ENCODE measurements at regions not wholly inside any gene's neighbourhood (a gene's known extent, or its start where the extent isn't known, plus 50 kb on each side); places are given as distances from the start of the nearest gene placed in this dataset.

- intact Hi-C loops (cut with micrococcal nuclease) = no loop called here
- CTCF ChIA-PET = interaction anchor here (1.2 kb wide), 1 partner anchor 16 kb away, joined by 7 read pairs; no protein-coding TSS in a partner anchor
- Histone ChIP-seq H3K4me3 (ENCODE audit: control extremely low read depth in 1 of 5, extremely low read depth in 1 of 5, insufficient read depth in 1 of 5, low read depth in 2 of 5, low read length in 4 of 5) (no peak overlapping the region), H3K4me1 (ENCODE audit: control insufficient read depth in 2 of 2, insufficient read depth in 2 of 2, low read length in 2 of 2) (peaks cover 0 to 3% of the 10 kb centered on the region in 2 donors), H3K9me3 (ENCODE audit: control extremely low read depth in 1 of 3, control insufficient read depth in 2 of 3, insufficient read depth in 1 of 3, low read length in 2 of 3) (peaks cover 0 to 2% (median 0%) of the 10 kb centered on the region in 3 donors), H4K20me1 (ENCODE audit: control insufficient read depth, insufficient read depth, low read length, poor library complexity, severe bottlenecking) (no peaks in the 10 kb centered on the region), H3K36me3 (replicated peaks in 1 of 2; ENCODE audit: control extremely low read depth in 1 of 2, control insufficient read depth in 1 of 2, extremely low read depth in 1 of 2, insufficient read depth in 2 of 2, low read length in 1 of 2) (no peaks in the 10 kb centered on the region), H2AFZ (ENCODE audit: insufficient read depth, low read depth, low read length, poor library complexity, severe bottlenecking) (no peak overlapping the region), H3K9ac (ENCODE audit: low read length) (no peak overlapping the region), H3K27ac (ENCODE audit: low read length in 2 of 2) (no peak overlapping the region), H3K27me3 (replicated peaks in 1 of 4; ENCODE audit: control extremely low read depth in 1 of 4, control insufficient read depth in 3 of 4, insufficient read depth in 4 of 4, low read length in 3 of 4) (no peaks in the 10 kb centered on the region), H3K79me2 (ENCODE audit: control insufficient read depth, insufficient read depth, low read length) (no peaks in the 10 kb centered on the region), H3K4me2 (replicated peaks; ENCODE audit: low read depth, low read length, poor library complexity, severe bottlenecking) (no peak overlapping the region)
- POLR2A ChIA-PET = no interaction called here
- H3K4me3 Mint-ChIP-seq = no peak overlapping the region
- TF ChIP-seq CTCF (IDR thresholded peaks at IDR 0.05) = no peak
- no peak for TF ChIP-seq EZH2 (IDR thresholded peaks at IDR 0.05; ENCODE audit: borderline replicate concordance, insufficient read depth, low read depth, low read length, poor library complexity, severe bottlenecking)
- H3K9me3 Mint-ChIP-seq (ENCODE audit: insufficient read depth) = no peaks in the 10 kb centered on the region
- DNase-seq = no peak
- no peak overlapping the region for H3K27ac Mint-ChIP-seq
- no peak for ATAC-seq (ENCODE audit: low read depth)
- no peaks in the 10 kb centered on the region for H3K27me3 Mint-ChIP-seq
- peaks cover 25% of the 10 kb centered on the region for H3K4me1 Mint-ChIP-seq
- WGBS (ENCODE audit: insufficient coverage) = 100% methylated on average over 1 of the region's 1 CpG
These were observed 1217.0 kb upstream of the ZEB2 start for GRCh38 chr2:145736871-145737270.

- Mint-ChIP-seq H3K27ac (no peak overlapping the region), H3K4me1 (no peaks in the 10 kb centered on the region), H3K27me3 (no peaks in the 10 kb centered on the region), H3K9me3 (ENCODE audit: insufficient read depth) (no peaks in the 10 kb centered on the region), H3K4me3 (no peak overlapping the region)
- Histone ChIP-seq H3K9me3 (ENCODE audit: control extremely low read depth in 1 of 3, control insufficient read depth in 2 of 3, insufficient read depth in 1 of 3, low read length in 2 of 3) (peaks cover 0 to 2% (median 0%) of the 10 kb centered on the region in 3 donors), H3K4me2 (replicated peaks; ENCODE audit: low read depth, low read length, poor library complexity, severe bottlenecking) (no peak overlapping the region), H3K27ac (ENCODE audit: low read length in 2 of 2) (no peak overlapping the region), H2AFZ (ENCODE audit: insufficient read depth, low read depth, low read length, poor library complexity, severe bottlenecking) (no peak overlapping the region), H3K27me3 (replicated peaks in 1 of 4; ENCODE audit: control extremely low read depth in 1 of 4, control insufficient read depth in 3 of 4, insufficient read depth in 4 of 4, low read length in 3 of 4) (no peaks in the 10 kb centered on the region), H3K79me2 (ENCODE audit: control insufficient read depth, insufficient read depth, low read length) (no peaks in the 10 kb centered on the region), H3K36me3 (replicated peaks in 1 of 2; ENCODE audit: control extremely low read depth in 1 of 2, control insufficient read depth in 1 of 2, extremely low read depth in 1 of 2, insufficient read depth in 2 of 2, low read length in 1 of 2) (no peaks in the 10 kb centered on the region), H4K20me1 (ENCODE audit: control insufficient read depth, insufficient read depth, low read length, poor library complexity, severe bottlenecking) (no peaks in the 10 kb centered on the region), H3K9ac (ENCODE audit: low read length) (no peak overlapping the region), H3K4me1 (ENCODE audit: control insufficient read depth in 2 of 2, insufficient read depth in 2 of 2, low read length in 2 of 2) (no peaks in the 10 kb centered on the region), H3K4me3 (ENCODE audit: control extremely low read depth in 1 of 5, extremely low read depth in 1 of 5, insufficient read depth in 1 of 5, low read depth in 2 of 5, low read length in 4 of 5) (no peak overlapping the region)
- CTCF ChIA-PET = interaction anchor here (1.2 kb wide), 1 partner anchor 18 kb away, joined by 3 read pairs; no protein-coding TSS in a partner anchor
- intact Hi-C loops (cut with micrococcal nuclease) = no loop called here
- POLR2A ChIA-PET = no interaction called here
- TF ChIP-seq CTCF (IDR thresholded peaks at IDR 0.05) (no peak), EZH2 (IDR thresholded peaks at IDR 0.05; ENCODE audit: borderline replicate concordance, insufficient read depth, low read depth, low read length, poor library complexity, severe bottlenecking) (no peak)
- 100% methylated on average over 1 of the region's 4 CpGs for WGBS (ENCODE audit: insufficient coverage)
- no peak for ATAC-seq (ENCODE audit: low read depth)
- DNase-seq = no peak
These were observed 1211.5 kb upstream of the ZEB2 start for GRCh38 chr2:145731467-145731866.
